ENCODE measurements at regions not wholly inside any gene's neighbourhood (a gene's known extent, or its start where the extent isn't known, plus 50 kb on each side); places are given as distances from the start of the nearest gene placed in this dataset.

DNA sequence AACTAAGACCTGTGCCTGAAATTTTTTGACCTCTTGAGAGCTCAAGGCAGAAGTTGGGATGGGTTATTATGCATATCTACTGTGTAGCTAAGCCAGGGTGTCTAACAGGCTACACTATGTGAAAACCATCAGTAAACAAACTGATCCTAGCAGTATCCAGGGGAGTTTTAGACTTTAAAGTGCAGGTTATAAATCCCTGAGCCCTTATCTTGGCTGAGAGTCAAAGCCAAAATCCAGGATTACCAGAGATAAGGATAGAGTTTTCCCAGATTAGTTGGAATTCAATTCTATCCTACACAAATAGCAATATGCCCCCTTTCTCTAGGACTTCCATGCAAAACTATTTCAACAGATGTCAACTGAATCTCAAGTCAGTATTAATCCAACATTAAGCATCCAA lies 1229.7 kb downstream of the GRIK2 start:
- intact Hi-C loops (cut with DNase I), result no loop called here

DNA sequence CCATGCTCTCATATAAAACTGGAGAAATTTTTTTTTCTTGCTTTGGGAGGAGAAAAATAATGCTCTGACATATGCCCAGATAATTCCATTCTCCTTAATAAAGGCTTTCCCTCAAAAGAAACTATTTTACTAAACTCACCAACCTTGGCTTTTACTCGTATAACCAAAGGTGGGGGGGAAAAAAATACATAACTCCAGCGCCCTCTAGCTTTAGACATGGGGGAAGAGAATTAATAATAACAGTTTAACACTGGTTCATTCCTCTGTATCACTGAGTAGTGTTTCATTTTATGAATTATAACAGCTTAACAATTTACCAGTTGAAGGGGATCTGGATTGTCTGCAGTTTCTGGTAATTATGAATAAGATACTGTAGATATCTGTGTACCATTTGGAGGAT lies 1226.1 kb downstream of the GRIK2 start:
- DNase-seq, result no peak
- intact Hi-C loops (cut with DNase I), result no loop called here

More for the DNA sequence above, 1229.7 kb downstream of the GRIK2 start:
- DNase-seq, result no peak

DNA sequence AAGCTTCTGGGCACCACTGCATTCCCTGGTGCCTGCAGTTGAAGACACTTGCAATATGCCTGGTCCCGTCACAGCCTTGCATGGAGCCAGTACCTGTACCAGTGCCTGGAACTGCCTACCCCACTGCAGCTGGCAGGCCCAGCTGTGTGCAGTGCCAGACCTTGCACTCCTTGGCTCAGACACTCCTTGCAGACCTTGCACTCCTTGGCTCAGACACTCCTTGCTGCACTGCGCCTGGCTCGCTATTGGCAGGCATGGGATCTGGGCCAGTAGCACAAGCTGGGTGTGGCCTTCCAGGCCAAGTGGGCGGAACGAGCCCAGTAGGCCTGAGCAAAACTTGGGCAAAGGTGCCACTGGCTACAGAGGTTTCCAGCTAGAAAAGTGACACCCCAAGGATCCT lies 1189.1 kb downstream of the GRIK2 start:
- intact Hi-C loops (cut with DNase I), result no loop called here
- DNase-seq, result peak in 3 of 10 donors; percentile 31 to 80 (median 45)

- intact Hi-C loops (cut with DNase I), result no loop called here
- DNase-seq, result peak in 2 of 10 donors; percentile 52
These were observed 1188.0 kb downstream of the GRIK2 start for GRCh38 chr6:102581378-102582124.

GRCh38 chr6:102571236-102571908 lies 1177.9 kb downstream of the GRIK2 start:
- no peak for DNase-seq
- intact Hi-C loops (cut with DNase I), result no loop called here

- no peak for DNase-seq
These were observed 1169.2 kb downstream of the GRIK2 start for GRCh38 chr6:102562713-102563112.

DNA sequence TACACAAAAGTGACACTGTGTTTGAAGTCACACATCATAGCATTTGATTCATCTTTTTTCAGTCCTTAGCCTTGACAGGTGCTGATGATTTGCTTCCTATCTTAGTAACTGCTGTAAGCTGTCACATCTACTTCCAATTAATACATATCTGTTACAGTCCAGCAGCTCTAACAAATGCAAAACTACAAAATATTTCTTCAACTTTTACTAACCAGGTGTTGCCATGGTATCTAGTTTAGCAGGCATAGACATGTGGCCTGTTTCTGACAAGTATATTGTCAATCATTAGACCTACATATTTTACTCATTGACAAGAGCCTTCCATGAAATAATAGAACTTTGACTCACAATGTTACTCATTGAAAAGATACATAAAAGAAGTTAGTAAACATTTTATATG lies 1159.7 kb downstream of the GRIK2 start:
- intact Hi-C loops (cut with DNase I), result no loop called here
- DNase-seq, result no peak

More at GRCh38 chr6:102562713-102563112, 1169.2 kb downstream of the GRIK2 start:
- intact Hi-C loops (cut with DNase I), result no loop called here

DNA sequence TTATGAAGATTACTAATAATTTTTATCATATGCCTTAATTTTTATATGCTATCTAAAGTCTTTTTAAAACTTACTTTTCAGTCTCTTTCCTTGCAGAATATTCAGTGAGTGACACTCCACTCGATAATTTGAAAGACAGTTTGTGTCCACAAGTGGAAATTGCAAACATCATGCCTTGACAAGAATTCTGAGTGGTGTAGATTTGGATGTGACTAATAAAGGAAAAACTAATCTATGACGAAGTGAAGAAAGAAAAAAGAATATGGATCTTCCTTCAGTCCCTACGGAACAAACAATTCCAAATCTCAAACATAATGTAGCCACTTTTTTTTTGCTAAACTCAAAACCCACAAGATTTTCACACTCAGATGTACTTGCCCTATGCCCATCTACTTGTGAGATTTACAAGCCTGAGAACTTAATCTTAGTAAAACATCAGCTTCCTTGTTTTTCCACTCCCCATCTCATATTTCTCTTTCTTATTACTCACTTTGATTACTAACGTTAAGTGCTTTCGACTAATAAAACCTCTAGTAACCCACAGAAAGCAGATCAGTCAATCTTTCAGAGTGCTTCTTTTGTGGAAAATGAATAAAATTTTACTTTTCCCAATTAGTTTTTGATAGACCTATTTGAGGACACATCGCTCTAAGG lies 1155.8 kb downstream of the GRIK2 start:
- intact Hi-C loops (cut with DNase I), result no loop called here
- no peak for DNase-seq

DNA sequence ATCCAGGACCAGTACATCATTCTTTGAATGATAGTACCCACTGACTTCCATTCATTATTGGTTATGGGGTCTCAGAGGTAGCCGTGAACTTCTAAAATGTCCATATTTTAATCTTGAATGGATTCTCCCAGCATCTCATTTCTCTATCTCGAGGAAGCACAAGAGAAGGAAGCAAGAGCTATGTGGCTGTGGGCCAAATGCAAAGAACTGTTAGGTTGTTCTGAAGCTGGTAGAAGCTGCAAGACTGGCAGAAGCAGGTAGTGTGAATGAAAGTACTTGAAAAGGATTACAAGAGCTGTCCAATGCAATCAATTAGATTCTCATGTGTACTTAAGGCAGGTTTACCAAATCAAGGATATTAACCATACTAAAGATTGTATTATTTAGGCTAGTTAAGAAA lies 1131.8 kb downstream of the GRIK2 start:
- no peak for DNase-seq
- intact Hi-C loops (cut with DNase I), result no loop called here

GRCh38 chr6:102520966-102521365 lies 1127.5 kb downstream of the GRIK2 start:
- DNase-seq, result no peak
- intact Hi-C loops (cut with DNase I), result no loop called here

DNA sequence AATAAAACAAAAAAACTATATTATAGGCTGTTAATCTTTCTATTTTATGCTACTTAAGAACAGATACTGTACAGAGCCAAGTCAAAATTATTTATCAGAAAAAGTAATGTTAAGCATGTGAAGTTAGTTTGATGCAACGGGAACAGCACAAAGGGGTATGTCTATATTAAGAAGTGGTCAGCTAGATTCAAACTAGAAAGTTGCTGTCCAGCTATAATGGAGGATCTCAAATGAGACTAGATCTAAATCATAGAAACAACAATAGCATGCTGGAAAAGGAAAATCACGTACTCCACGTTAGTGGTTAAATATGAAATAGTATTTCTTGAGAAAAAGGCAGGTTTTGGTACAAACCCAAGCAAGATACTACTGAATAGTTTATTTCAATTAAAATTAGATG lies 1124.0 kb downstream of the GRIK2 start:
- no peak for DNase-seq
- intact Hi-C loops (cut with DNase I), result no loop called here

DNA sequence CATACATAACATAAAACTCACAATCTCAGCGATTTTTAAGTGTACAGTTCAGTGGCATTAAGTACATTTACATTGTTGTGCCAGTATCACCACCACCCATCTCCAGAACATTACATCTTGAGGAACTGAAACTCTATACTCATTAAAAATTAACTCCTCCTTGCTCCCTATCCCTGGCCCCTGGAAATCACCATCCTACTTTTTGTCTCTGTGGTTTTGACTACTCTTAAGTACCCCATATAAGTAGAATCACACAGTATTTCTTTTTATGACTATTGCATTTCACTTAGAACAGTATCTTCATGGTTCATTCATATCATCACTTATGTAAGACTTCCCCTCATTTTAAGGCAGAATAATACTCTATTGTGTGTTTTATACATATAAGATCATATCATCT lies 1108.1 kb downstream of the GRIK2 start:
- no peak for DNase-seq
- intact Hi-C loops (cut with DNase I), result no loop called here

GRCh38 chr6:102494808-102495207 lies 1101.3 kb downstream of the GRIK2 start:
- intact Hi-C loops (cut with DNase I), result no loop called here
- peak in 1 of 10 donors; percentile 59 for DNase-seq

DNA sequence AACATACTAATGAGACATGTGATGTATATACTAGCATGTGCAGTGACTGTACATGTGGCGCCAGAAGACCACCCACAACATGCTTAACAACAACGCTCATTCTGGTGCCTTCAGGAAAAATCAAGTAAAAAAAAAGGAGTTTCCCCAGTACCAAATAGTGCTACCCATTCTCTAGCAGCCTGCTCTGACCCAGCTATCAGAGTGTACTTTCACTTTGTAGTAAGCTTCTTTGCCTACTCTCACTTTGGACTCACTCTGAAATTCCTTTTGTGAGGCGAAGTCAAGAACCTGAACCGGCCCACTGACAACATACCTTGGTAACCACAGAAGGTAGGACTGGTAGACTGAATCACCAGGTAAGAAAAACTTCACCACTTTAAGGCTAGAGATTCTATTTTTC lies 1100.0 kb downstream of the GRIK2 start:
- no peak for DNase-seq
- intact Hi-C loops (cut with DNase I), result no loop called here

- intact Hi-C loops (cut with DNase I), result no loop called here
- no peak for DNase-seq
These were observed 1095.2 kb downstream of the GRIK2 start for GRCh38 chr6:102488729-102489128.

GRCh38 chr6:102485480-102485879 lies 1092.0 kb downstream of the GRIK2 start:
- no peak for DNase-seq
- intact Hi-C loops (cut with DNase I), result no loop called here

GRCh38 chr6:102474041-102474807 lies 1080.7 kb downstream of the GRIK2 start:
- intact Hi-C loops (cut with DNase I), result no loop called here
- DNase-seq, result no peak

- intact Hi-C loops (cut with DNase I), result no loop called here
These were observed 1065.5 kb downstream of the GRIK2 start for GRCh38 chr6:102458990-102459389.

GRCh38 chr6:102438171-102438570 lies 1044.7 kb downstream of the GRIK2 start:
- no peak for DNase-seq
- intact Hi-C loops (cut with DNase I), result no loop called here

More at GRCh38 chr6:102458990-102459389, 1065.5 kb downstream of the GRIK2 start:
- DNase-seq, result peak in 2 of 10 donors; percentile 37 to 38

DNA sequence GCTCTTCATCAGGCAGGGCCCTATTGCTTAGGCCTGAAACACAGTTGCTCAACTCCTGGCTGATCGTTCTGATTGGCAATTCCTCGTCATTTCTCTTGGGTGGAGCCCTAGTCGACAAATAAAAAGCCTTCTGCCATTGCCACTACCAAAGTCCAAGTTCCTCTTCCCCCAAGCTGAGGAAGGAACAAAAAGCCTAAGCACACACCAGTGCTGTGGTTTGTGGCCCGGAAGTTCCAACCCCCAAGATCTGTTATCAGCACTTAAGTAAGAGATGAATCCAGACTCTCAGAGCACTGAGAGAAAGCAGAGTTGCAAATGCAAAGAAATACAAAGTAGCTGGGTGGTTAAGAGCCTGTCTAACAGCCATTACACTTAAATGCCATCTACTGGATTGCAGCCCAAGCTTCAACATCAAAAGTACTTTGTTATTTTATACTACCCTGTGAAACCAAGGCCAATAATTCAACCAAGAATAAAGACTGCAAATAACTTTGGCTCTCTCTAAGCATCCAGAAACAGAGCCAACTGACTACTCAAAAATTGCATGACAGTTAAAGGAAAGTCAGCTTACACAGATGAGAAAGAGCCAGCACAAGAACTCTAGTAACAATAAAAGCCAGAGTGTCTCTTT lies 1024.0 kb downstream of the GRIK2 start:
- no peak for DNase-seq
- intact Hi-C loops (cut with DNase I), result no loop called here
